H1 (cell line): ENCODE measurements at regions not wholly inside any gene's neighbourhood (a gene's known extent, or its start where the extent isn't known, plus 50 kb on each side); places are given as distances from the start of the nearest gene placed in this dataset.

ENCODE experiments used
- CTCF ChIA-PET: fragments of 300-600 bp; sonication (Branson Sonifier 250); formaldehyde crosslinking; loops from one replicate; lab custom pipeline; 2021; ENCODE audit not compliant: partially characterized antibody; lab: Charles Lee
- POLR2A ChIA-PET: fragments of 300-600 bp; sonication (Branson Sonifier 250); formaldehyde crosslinking; loops from one replicate; lab custom pipeline; 2021; ENCODE audit warnings: inconsistent platforms; ENCODE audit not compliant: partially characterized antibody; lab: Charles Lee
- DNase-seq, 2 experiments: peaks; one replicate each; pipeline versions ENCODE4 v3.0.0 to v3.0.0-alpha.2; 2010 to 2022; ENCODE audit warnings: low spot score in 2 of 2, low read depth in 1 of 2, mixed read lengths in 1 of 2
- FAIRE-seq: peaks from 2 replicates; lab custom pipeline; 2011; peaks lifted over from hg19 to GRCh38; lab: Jason Lieb, UNC
- H2AFZ ChIP-seq: 2 replicates; pipeline ENCODE4 v1.8.1; 2012; ENCODE audit warnings: low read length, inconsistent platforms
- H2AK5ac ChIP-seq: 2 replicates; pipeline ENCODE4 v1.6.1; 2013; ENCODE audit warnings: low read depth, low read length
- H2BK120ac ChIP-seq: replicated peaks from 2 replicates; pipeline ENCODE3; 2013; ENCODE audit warnings: low read depth, low read length, inconsistent platforms
- H2BK12ac ChIP-seq: 2 replicates; pipeline ENCODE4 v1.6.1; 2013; ENCODE audit warnings: low read depth, low read length
- H2BK15ac ChIP-seq: 2 replicates; pipeline ENCODE4 v1.6.1; 2013; ENCODE audit warnings: low read length
- H2BK20ac ChIP-seq: 2 replicates; pipeline ENCODE4 v1.6.1; 2013; ENCODE audit warnings: low read length
- H2BK5ac ChIP-seq: 2 replicates; pipeline ENCODE4 v1.6.1; 2013; ENCODE audit warnings: low read depth, low read length
- H3K14ac ChIP-seq: 2 replicates; pipeline ENCODE4 v1.6.1; 2013; ENCODE audit warnings: inconsistent platforms; ENCODE audit not compliant: insufficient read length
- H3K18ac ChIP-seq: 2 replicates; pipeline ENCODE4 v1.6.1; 2013; ENCODE audit warnings: low read length; ENCODE audit errors: extremely low read depth
- H3K23ac ChIP-seq: 2 replicates; pipeline ENCODE4 v1.6.1; 2013; ENCODE audit warnings: inconsistent platforms; ENCODE audit not compliant: insufficient read length
- H3K23me2 ChIP-seq: 2 replicates; pipeline ENCODE4 v1.6.1; 2013; ENCODE audit warnings: low read depth, low read length
- H3K27ac ChIP-seq: 2 replicates; pipeline ENCODE4 v1.6.1; 2011; ENCODE audit warnings: low read depth, low read length, inconsistent platforms
- H3K27me3 ChIP-seq, 4 experiments: replicated peaks in 1 of 4; 1 replicate in 1 of 4; 2 replicates in 3 of 4; pipeline versions ENCODE4 v1.6.1 to v1.8.1; 2011 to 2013; ENCODE audit warnings: low read length in 3 of 4, mild to moderate bottlenecking in 3 of 4, inconsistent platforms in 2 of 4, mixed read lengths in 2 of 4, moderate library complexity in 1 of 4; ENCODE audit not compliant: control insufficient read depth in 3 of 4, insufficient read depth in 3 of 4; ENCODE audit errors: extremely low read depth in 1 of 4
- H3K36me3 ChIP-seq, 4 experiments: 2 replicates each; pipeline versions ENCODE4 v1.6.1 to v1.8.1; 2011 to 2013; ENCODE audit warnings: mild to moderate bottlenecking in 4 of 4, low read length in 3 of 4, moderate library complexity in 2 of 4, control low read depth in 1 of 4, inconsistent platforms in 1 of 4; ENCODE audit not compliant: insufficient read depth in 4 of 4, control insufficient read depth in 2 of 4
- H3K4ac ChIP-seq: replicated peaks from 2 replicates; pipeline ENCODE3; 2013; ENCODE audit warnings: low read length, low read depth, mixed read lengths, inconsistent platforms; ENCODE audit not compliant: insufficient read length
- H3K4me1 ChIP-seq, 4 experiments: replicated peaks in 1 of 4; 1 replicate in 1 of 4; 2 replicates in 3 of 4; pipeline versions ENCODE4 v1.6.1 to v1.8.1; 2011 to 2013; ENCODE audit warnings: low read length in 3 of 4, inconsistent platforms in 2 of 4, mixed read lengths in 1 of 4; ENCODE audit not compliant: insufficient read depth in 4 of 4, control insufficient read depth in 3 of 4
- H3K4me2 ChIP-seq, 2 experiments: 2 replicates each; pipeline versions ENCODE4 v1.6.1 to v1.8.1; 2011 to 2013; ENCODE audit warnings: low read depth in 2 of 2, low read length in 2 of 2, control low read depth in 1 of 2, inconsistent platforms in 1 of 2, mild to moderate bottlenecking in 1 of 2; ENCODE audit not compliant: insufficient read depth in 1 of 2
- H3K4me3 ChIP-seq, 4 experiments: fragments of 200-600, 300-600 bp in 1 of 4; sonication (generic), shearing (Covaris generic), sonication (Bioruptor Twin) in 1 of 4; 2 replicates each; pipeline versions ENCODE4 v1.5.1 to v1.8.1; 2011 to 2016; ENCODE audit warnings: low read length in 4 of 4, low read depth in 3 of 4, control low read depth in 2 of 4, inconsistent platforms in 2 of 4, mild to moderate bottlenecking in 2 of 4, mixed read lengths in 1 of 4, moderate library complexity in 1 of 4; ENCODE audit not compliant: insufficient read depth in 2 of 4; ENCODE audit errors: extremely low read depth in 1 of 4
- H3K56ac ChIP-seq: replicated peaks from 2 replicates; pipeline ENCODE3; 2013; ENCODE audit warnings: low read depth, mild to moderate bottlenecking, mixed read lengths, low read length, inconsistent platforms; ENCODE audit not compliant: insufficient read length
- H3K79me1 ChIP-seq: 2 replicates; pipeline ENCODE4 v1.6.1; 2013; ENCODE audit warnings: low read depth, low read length, control low read depth
- H3K79me2 ChIP-seq, 2 experiments: 2 replicates each; pipeline versions ENCODE4 v1.6.1 to v1.8.1; 2012 to 2013; ENCODE audit warnings: low read length in 2 of 2, mild to moderate bottlenecking in 2 of 2, inconsistent platforms in 1 of 2; ENCODE audit not compliant: insufficient read depth in 2 of 2, control insufficient read depth in 1 of 2
- H3K9ac ChIP-seq, 4 experiments: replicated peaks in 1 of 4; 1 replicate in 1 of 4; 2 replicates in 3 of 4; pipeline versions ENCODE4 v1.6.1 to v1.8.1; 2011 to 2013; ENCODE audit warnings: low read depth in 3 of 4, low read length in 3 of 4, control low read depth in 2 of 4, mild to moderate bottlenecking in 2 of 4, moderate library complexity in 2 of 4, inconsistent platforms in 1 of 4; ENCODE audit errors: extremely low read depth in 1 of 4
- H3K9me3 ChIP-seq, 2 experiments: 2 replicates each; pipeline versions ENCODE4 v1.6.1 to v1.8.1; 2012 to 2013; ENCODE audit warnings: mild to moderate bottlenecking in 2 of 2, moderate library complexity in 2 of 2, control low read depth in 1 of 2, inconsistent platforms in 1 of 2, low read depth in 1 of 2, low read length in 1 of 2, mixed read lengths in 1 of 2; ENCODE audit not compliant: insufficient read depth in 2 of 2
- H4K20me1 ChIP-seq, 2 experiments: replicated peaks in 1 of 2; 2 replicates each; pipeline versions ENCODE3 to v1.8.1; 2011 to 2013; ENCODE audit warnings: inconsistent platforms in 2 of 2, low read length in 2 of 2, mild to moderate bottlenecking in 1 of 2; ENCODE audit not compliant: insufficient read depth in 2 of 2, control insufficient read depth in 1 of 2
- H4K5ac ChIP-seq: 2 replicates; pipeline ENCODE4 v1.6.1; 2013; ENCODE audit warnings: low read length, low read depth, mixed read lengths, inconsistent platforms; ENCODE audit not compliant: insufficient read length
- H4K8ac ChIP-seq: 2 replicates; pipeline ENCODE4 v1.8.0; 2013; ENCODE audit warnings: mild to moderate bottlenecking, moderate library complexity, low read length, inconsistent platforms; ENCODE audit not compliant: insufficient read depth; ENCODE audit errors: extremely low read depth
- H4K91ac ChIP-seq: replicated peaks from 2 replicates; pipeline ENCODE3; 2013; ENCODE audit warnings: low read length, mixed read lengths, inconsistent platforms; ENCODE audit not compliant: insufficient read length
- BCL11A ChIP-seq, 2 experiments: IDR thresholded peaks; one replicate each; pipeline ENCODE4 v1.6.1; 2011; ENCODE audit warnings: low read depth in 2 of 2, low read length in 2 of 2, mild to moderate bottlenecking in 2 of 2
- CBX8 ChIP-seq: fragments of 300-800, 300-1000 bp; sonication (generic); IDR thresholded peaks from 2 replicates; pipeline ENCODE4 v1.7.1; 2016; ENCODE audit warnings: low read depth, low read length, borderline replicate concordance
- CHD1 ChIP-seq: IDR thresholded peaks from 2 replicates; pipeline ENCODE4 v1.6.1; 2012; ENCODE audit warnings: low read depth, low read length, improper control_type of control experiment
- EGR1 ChIP-seq: IDR thresholded peaks from 2 replicates; pipeline ENCODE4 v1.6.1; 2011; ENCODE audit warnings: low read depth, low read length, borderline replicate concordance
- GABPA ChIP-seq: IDR thresholded peaks from 2 replicates; pipeline ENCODE4 v1.6.1; 2011; ENCODE audit warnings: mild to moderate bottlenecking, low read length, moderate library complexity, borderline replicate concordance; ENCODE audit not compliant: insufficient read depth
- JUND ChIP-seq: IDR thresholded peaks from 2 replicates; pipeline ENCODE4 v1.6.1; 2011; ENCODE audit warnings: mild to moderate bottlenecking, improper control_type of control experiment, low read length
- NRF1 ChIP-seq: IDR thresholded peaks from 2 replicates; pipeline ENCODE4 v1.6.1; 2011; ENCODE audit warnings: mild to moderate bottlenecking, low read depth, low read length, improper control_type of control experiment
- RBBP5 ChIP-seq: IDR thresholded peaks from 2 replicates; pipeline ENCODE4 v1.7.1; 2012; ENCODE audit warnings: low read depth, mild to moderate bottlenecking, inconsistent platforms, low read length, moderate library complexity, borderline replicate concordance
- SAP30 ChIP-seq: fragments of 300-600 bp; sonication (generic); IDR thresholded peaks from 2 replicates; pipeline ENCODE4 v1.7.1; 2012; ENCODE audit warnings: low read length, moderate library complexity, mild to moderate bottlenecking, inconsistent platforms; ENCODE audit not compliant: insufficient read depth, insufficient replicate concordance
- SIRT6 ChIP-seq: IDR thresholded peaks from one replicate; pipeline ENCODE4 v1.7.1; 2012; ENCODE audit warnings: low read length, inconsistent platforms
- SP2 ChIP-seq: IDR thresholded peaks from 2 replicates; pipeline ENCODE4 v1.6.1; 2012; ENCODE audit warnings: mild to moderate bottlenecking, low read length, inconsistent platforms
- TAF7 ChIP-seq: optimal IDR thresholded peaks from 2 replicates; pipeline ENCODE3; 2011; ENCODE audit warnings: low read depth, mild to moderate bottlenecking, inconsistent platforms, low read length, moderate library complexity, borderline replicate concordance
- TCF12 ChIP-seq: IDR thresholded peaks from 2 replicates; pipeline ENCODE4 v1.6.1; 2011; ENCODE audit warnings: low read depth, mild to moderate bottlenecking, low read length
- YY1 ChIP-seq: IDR thresholded peaks from 2 replicates; pipeline ENCODE4 v1.6.1; 2011; ENCODE audit warnings: low read depth, mild to moderate bottlenecking, low read length
- WGBS, 2 experiments: shearing (Covaris generic) in 1 of 2; methylation state at CpG; one replicate each; pipeline versions ENCODE4 v1.1.6 to v1.1.7; 2013 to 2015; ENCODE audit warnings: low lambda C conversion rate in 2 of 2, mixed read lengths in 2 of 2, inconsistent platforms in 1 of 2, low coverage in 1 of 2, missing lambda C conversion rate in 1 of 2; ENCODE audit not compliant: insufficient replicate concordance in 2 of 2, insufficient coverage in 1 of 2, insufficient read length in 1 of 2; ENCODE audit errors: extremely low coverage in 1 of 2, missing lambda C conversion rate in 1 of 2; 5-methylcytosine and 5-hydroxymethylcytosine counted together
- TF ChIP-seq, protein P1 (sequence below): IDR thresholded peaks from 2 replicates; pipeline ENCODE4 v1.6.1; 2012; ENCODE audit warnings: inconsistent platforms

DNA sequence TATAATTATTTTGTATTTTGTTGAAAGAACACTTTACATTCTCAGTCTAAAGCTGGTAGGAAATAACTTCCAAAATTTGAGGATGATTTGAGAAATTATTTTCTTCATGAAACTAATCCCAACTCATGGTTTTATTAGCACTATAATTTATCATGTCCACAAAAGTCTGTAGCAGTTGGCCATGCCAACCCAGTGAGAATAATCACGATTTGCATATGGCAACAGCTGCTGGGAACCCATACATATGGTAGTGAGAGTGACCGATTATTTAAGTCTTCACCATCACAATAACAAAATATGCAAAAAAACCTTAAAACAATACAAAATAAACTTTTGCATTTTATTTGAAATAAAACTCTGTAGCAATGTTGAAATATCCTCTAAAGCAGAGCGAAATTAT lies 445.9 kb upstream of the ANO3 start:
- Histone ChIP-seq H3K14ac (no peak overlapping the region), H3K4ac (no peak overlapping the region), H3K4me1 (peaks cover 0 to 2% (median 0%) of the 10 kb centered on the region in 4 experiments; a peak in 1 of 7 replicates), H2BK12ac (no peak overlapping the region), H3K27ac (no peak overlapping the region), H3K18ac (no peak overlapping the region), H3K36me3 (no peaks in the 10 kb centered on the region), H3K23ac (no peak overlapping the region), H4K91ac (no peak overlapping the region), H2BK120ac (no peak overlapping the region), H2BK15ac (no peak overlapping the region), H2AK5ac (no peak overlapping the region), H4K8ac (no peak overlapping the region), H3K4me3 (no peak overlapping the region), H3K56ac (no peak overlapping the region), H4K20me1 (no peaks in the 10 kb centered on the region), H2AFZ (no peak overlapping the region), H3K27me3 (no peaks in the 10 kb centered on the region), H2BK5ac (no peak overlapping the region), H3K4me2 (no peak overlapping the region), H4K5ac (no peak overlapping the region), H3K9me3 (no peaks in the 10 kb centered on the region), H3K23me2 (no peaks in the 10 kb centered on the region), H3K9ac (no peak overlapping the region), H2BK20ac (no peak overlapping the region), H3K79me2 (no peaks in the 10 kb centered on the region), H3K79me1 (no peaks in the 10 kb centered on the region)
- ChIA-PET POLR2A (no interaction called here), CTCF (no interaction called here)
- 82% methylated on average over 2 of the region's 3 CpGs; no CpG with 5 or more reads in 1 of the 2 experiments for WGBS, 2 experiments
- TF ChIP-seq YY1 (no peak), EGR1 (no peak), CHD1 (no peak), TAF7 (no peak), BCL11A (IDR thresholded peaks at IDR 0.05; ENCODE audit: low read depth in 2 of 2, low read length in 2 of 2) (no peak), SAP30 (no peak), TCF12 (no peak), CBX8 (no peak), RBBP5 (no peak), NRF1 (no peak), JUND (no peak), SIRT6 (no peak), GABPA (no peak), SP2 (no peak)
- TF ChIP-seq, protein P1, sequence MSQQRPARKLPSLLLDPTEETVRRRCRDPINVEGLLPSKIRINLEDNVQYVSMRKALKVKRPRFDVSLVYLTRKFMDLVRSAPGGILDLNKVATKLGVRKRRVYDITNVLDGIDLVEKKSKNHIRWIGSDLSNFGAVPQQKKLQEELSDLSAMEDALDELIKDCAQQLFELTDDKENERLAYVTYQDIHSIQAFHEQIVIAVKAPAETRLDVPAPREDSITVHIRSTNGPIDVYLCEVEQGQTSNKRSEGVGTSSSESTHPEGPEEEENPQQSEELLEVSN: no peak
- no peak for DNase-seq
- no peak for FAIRE-seq
